K562 (cell line): ENCODE measurements at regions not wholly inside any gene's neighbourhood (a gene's known extent, or its start where the extent isn't known, plus 50 kb on each side); places are given as distances from the start of the nearest gene placed in this dataset.

ENCODE experiments used
- EGR1 ChIP-seq: fragments of 450-650 bp; conservative IDR thresholded peaks from 2 replicates; pipeline ENCODE4 v1.6.1; 2017; ENCODE audit warnings: mild to moderate bottlenecking
- HDAC8 ChIP-seq: fragments of 450-650 bp; IDR thresholded peaks from 2 replicates; pipeline ENCODE4 v1.6.1; 2016; ENCODE audit warnings: mild to moderate bottlenecking, missing genetic modification characterization, moderate library complexity, missing compliant biosample characterization
- KDM5B ChIP-seq: fragments of 200-600 bp; sonication (generic); IDR thresholded peaks from 2 replicates; pipeline ENCODE4 v1.6.1; 2012; ENCODE audit warnings: low read depth, mild to moderate bottlenecking, moderate library complexity, low read length, control low read depth, inconsistent platforms; ENCODE audit not compliant: insufficient replicate concordance
- MTA2 ChIP-seq: fragments of 450-650 bp; IDR thresholded peaks from 2 replicates; pipeline ENCODE4 v1.6.1; 2016; ENCODE audit warnings: low read depth
- NRF1 ChIP-seq, 2 experiments: fragments of 450-650 bp; IDR thresholded peaks in 1 of 2; conservative IDR thresholded peaks in 1 of 2; 2 replicates each; pipeline ENCODE4 v1.6.1; 2014; ENCODE audit warnings: mild to moderate bottlenecking in 2 of 2
- SNRNP70 ChIP-seq: fragments of 200-400 bp; formaldehyde crosslinking; optimal IDR thresholded peaks from 2 replicates; pipeline ENCODE3; 2017; ENCODE audit warnings: low read depth, low read length
- ZNF124 ChIP-seq: sonication (generic); formaldehyde crosslinking; IDR thresholded peaks from 2 replicates; pipeline ENCODE4 v1.8.1; 2022; ENCODE audit warnings: missing genetic modification reagents
- ZNF212 ChIP-seq: fragments of 450-650 bp; formaldehyde crosslinking; IDR thresholded peaks from 2 replicates; pipeline ENCODE4 v1.4.0; 2020; ENCODE audit warnings: mild to moderate bottlenecking
- TF ChIP-seq, protein P1 (sequence below), 3 experiments: fragments of 200-800 bp in 1 of 3; fragments of 250-450 bp in 1 of 3; fragments of 450-650 bp in 1 of 3; sonication (Bioruptor Pico) in 1 of 3; sonication (Bioruptor generic) in 1 of 3; formaldehyde crosslinking in 1 of 3; IDR thresholded peaks; 2 replicates each; pipeline versions ENCODE4 v1.6.1 to v1.8.0; 2016 to 2022; ENCODE audit warnings: mild to moderate bottlenecking in 2 of 3, missing genetic modification characterization in 2 of 3, missing compliant biosample characterization in 1 of 3, moderate library complexity in 1 of 3
- TF ChIP-seq, protein P2 (sequence below), 2 experiments: fragments of 200-800 bp in 1 of 2; sonication (Bioruptor generic) in 1 of 2; sonication (generic) in 1 of 2; formaldehyde crosslinking in 1 of 2; IDR thresholded peaks in 1 of 2; conservative IDR thresholded peaks in 1 of 2; 2 replicates each; pipeline versions ENCODE4 v1.5.0 to v1.6.1; 2016 to 2020; ENCODE audit warnings: missing compliant biosample characterization in 1 of 2, missing genetic modification characterization in 1 of 2, missing genetic modification reagents in 1 of 2
- TF ChIP-seq, protein P3 (sequence below): fragments of 450-650 bp; conservative IDR thresholded peaks from 2 replicates; pipeline ENCODE4 v1.6.1; 2016; ENCODE audit warnings: missing genetic modification characterization, low read depth, mild to moderate bottlenecking, missing compliant biosample characterization, moderate library complexity

GRCh38 chr17:71063559-71063958 lies 894.2 kb downstream of the KCNJ2 start (continued):
- TF ChIP-seq, protein P1, sequence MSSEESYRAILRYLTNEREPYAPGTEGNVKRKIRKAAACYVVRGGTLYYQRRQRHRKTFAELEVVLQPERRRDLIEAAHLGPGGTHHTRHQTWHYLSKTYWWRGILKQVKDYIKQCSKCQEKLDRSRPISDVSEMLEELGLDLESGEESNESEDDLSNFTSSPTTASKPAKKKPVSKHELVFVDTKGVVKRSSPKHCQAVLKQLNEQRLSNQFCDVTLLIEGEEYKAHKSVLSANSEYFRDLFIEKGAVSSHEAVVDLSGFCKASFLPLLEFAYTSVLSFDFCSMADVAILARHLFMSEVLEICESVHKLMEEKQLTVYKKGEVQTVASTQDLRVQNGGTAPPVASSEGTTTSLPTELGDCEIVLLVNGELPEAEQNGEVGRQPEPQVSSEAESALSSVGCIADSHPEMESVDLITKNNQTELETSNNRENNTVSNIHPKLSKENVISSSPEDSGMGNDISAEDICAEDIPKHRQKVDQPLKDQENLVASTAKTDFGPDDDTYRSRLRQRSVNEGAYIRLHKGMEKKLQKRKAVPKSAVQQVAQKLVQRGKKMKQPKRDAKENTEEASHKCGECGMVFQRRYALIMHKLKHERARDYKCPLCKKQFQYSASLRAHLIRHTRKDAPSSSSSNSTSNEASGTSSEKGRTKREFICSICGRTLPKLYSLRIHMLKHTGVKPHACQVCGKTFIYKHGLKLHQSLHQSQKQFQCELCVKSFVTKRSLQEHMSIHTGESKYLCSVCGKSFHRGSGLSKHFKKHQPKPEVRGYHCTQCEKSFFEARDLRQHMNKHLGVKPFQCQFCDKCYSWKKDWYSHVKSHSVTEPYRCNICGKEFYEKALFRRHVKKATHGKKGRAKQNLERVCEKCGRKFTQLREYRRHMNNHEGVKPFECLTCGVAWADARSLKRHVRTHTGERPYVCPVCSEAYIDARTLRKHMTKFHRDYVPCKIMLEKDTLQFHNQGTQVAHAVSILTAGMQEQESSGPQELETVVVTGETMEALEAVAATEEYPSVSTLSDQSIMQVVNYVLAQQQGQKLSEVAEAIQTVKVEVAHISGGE (CRISPR knock-in tag; IDR thresholded peaks at IDR 0.05): no peak
- TF ChIP-seq MTA2 (no peak), HDAC8 (tag) (no peak), ZNF124 (CRISPR knock-in tag) (no peak), KDM5B (no peak), EGR1 (no peak), NRF1 (conservative IDR thresholded peaks at IDR 0.05 in 1 of 2, IDR thresholded peaks at IDR 0.05 in 1 of 2) (no peak), ZNF212 (CRISPR knock-in tag) (no peak), SNRNP70 (no peak)
- TF ChIP-seq, protein P2, sequence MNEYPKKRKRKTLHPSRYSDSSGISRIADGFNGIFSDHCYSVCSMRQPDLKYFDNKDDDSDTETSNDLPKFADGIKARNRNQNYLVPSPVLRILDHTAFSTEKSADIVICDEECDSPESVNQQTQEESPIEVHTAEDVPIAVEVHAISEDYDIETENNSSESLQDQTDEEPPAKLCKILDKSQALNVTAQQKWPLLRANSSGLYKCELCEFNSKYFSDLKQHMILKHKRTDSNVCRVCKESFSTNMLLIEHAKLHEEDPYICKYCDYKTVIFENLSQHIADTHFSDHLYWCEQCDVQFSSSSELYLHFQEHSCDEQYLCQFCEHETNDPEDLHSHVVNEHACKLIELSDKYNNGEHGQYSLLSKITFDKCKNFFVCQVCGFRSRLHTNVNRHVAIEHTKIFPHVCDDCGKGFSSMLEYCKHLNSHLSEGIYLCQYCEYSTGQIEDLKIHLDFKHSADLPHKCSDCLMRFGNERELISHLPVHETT (CRISPR knock-in tag; conservative IDR thresholded peaks at IDR 0.05 in 1 of 2, IDR thresholded peaks at IDR 0.05 in 1 of 2): no peak
- TF ChIP-seq, protein P3, sequence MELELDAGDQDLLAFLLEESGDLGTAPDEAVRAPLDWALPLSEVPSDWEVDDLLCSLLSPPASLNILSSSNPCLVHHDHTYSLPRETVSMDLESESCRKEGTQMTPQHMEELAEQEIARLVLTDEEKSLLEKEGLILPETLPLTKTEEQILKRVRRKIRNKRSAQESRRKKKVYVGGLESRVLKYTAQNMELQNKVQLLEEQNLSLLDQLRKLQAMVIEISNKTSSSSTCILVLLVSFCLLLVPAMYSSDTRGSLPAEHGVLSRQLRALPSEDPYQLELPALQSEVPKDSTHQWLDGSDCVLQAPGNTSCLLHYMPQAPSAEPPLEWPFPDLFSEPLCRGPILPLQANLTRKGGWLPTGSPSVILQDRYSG (tag): no peak
